HCT116 (cell line): ENCODE measurements at regions not wholly inside any gene's neighbourhood (a gene's known extent, or its start where the extent isn't known, plus 50 kb on each side); places are given as distances from the start of the nearest gene placed in this dataset.

Experiments
- ATAC-seq: fragments of 200-7000 bp; cut with Tn5 transposase; 2 replicates; pipeline ENCODE4 v1.9.1; 2020; ENCODE audit warnings: mild to moderate bottlenecking, moderate library complexity
- BruUV-seq: library from RNA; stranded (reverse); fragments of 400-500 nt; replicated peaks from 2 replicates; lab custom pipeline; 2021; lab: Mats Ljungman, UMichigan
- CTCF ChIA-PET: fragments of 300-600 bp; sonication (Branson Sonifier 250); formaldehyde crosslinking; loops from one replicate; lab custom pipeline; 2021; ENCODE audit warnings: antibody characterized with exemption; lab: Charles Lee
- POLR2A ChIA-PET: fragments of 300-600, 350-600 bp; sonication (Branson Sonifier 250); formaldehyde crosslinking; loops from one replicate; lab custom pipeline; 2021; ENCODE audit warnings: antibody characterized with exemption; lab: Charles Lee
- RAD21 ChIA-PET, 2 experiments: fragments of 300-600 bp; sonication (Branson Sonifier 250); formaldehyde crosslinking; loops; one replicate each; lab custom pipeline; 2023; ENCODE audit warnings: low total read pairs in 2 of 2; ENCODE audit not compliant: uncharacterized antibody in 2 of 2, unreplicated experiment in 2 of 2, low non-redundant PET in 1 of 2; lab: Charles Lee
- DNase-seq: peaks from one replicate; pipeline ENCODE4 v3.0.0-alpha.2; 2010; ENCODE audit warnings: low read depth, low spot score
- H2AFZ ChIP-seq: fragments of 200-600 bp; shearing (Covaris generic), sonication (generic); 2 replicates; pipeline ENCODE4 v1.6.1; 2017; ENCODE audit warnings: low read depth, mixed run types, mixed read lengths, antibody characterized with exemption, low read length; ENCODE audit not compliant: poor library complexity, severe bottlenecking
- H3K27ac ChIP-seq: 2 replicates; pipeline ENCODE4 v1.5.1; 2012; ENCODE audit warnings: low read depth, low read length
- H3K27me3 ChIP-seq: fragments of 200-600 bp; sonication (generic); 2 replicates; pipeline ENCODE4 v1.6.1; 2016; ENCODE audit warnings: mixed run types, low read length, mixed read lengths; ENCODE audit not compliant: insufficient read depth
- H3K36me3 ChIP-seq, 2 experiments: fragments of 200-500 bp in 1 of 2; fragments of 200-600 bp in 1 of 2; sonication (Bioruptor generic) in 1 of 2; sonication (generic) in 1 of 2; 2 replicates each; pipeline versions ENCODE4 v1.5.1 to v1.6.1; 2014 to 2016; ENCODE audit warnings: low read length in 2 of 2, inconsistent platforms in 1 of 2, mixed read lengths in 1 of 2, mixed run types in 1 of 2; ENCODE audit not compliant: insufficient read depth in 2 of 2, control insufficient read depth in 1 of 2
- H3K4me1 ChIP-seq, 2 experiments: fragments of 200-600 bp in 1 of 2; sonication (generic) in 1 of 2; 2 replicates each; pipeline versions ENCODE4 v1.5.1 to v1.6.1; 2012 to 2017; ENCODE audit warnings: low read length in 2 of 2, inconsistent platforms in 1 of 2, mild to moderate bottlenecking in 1 of 2, mixed read lengths in 1 of 2, mixed run types in 1 of 2, moderate library complexity in 1 of 2; ENCODE audit not compliant: insufficient read depth in 2 of 2, control insufficient read depth in 1 of 2
- H3K4me2 ChIP-seq: fragments of 200-600 bp; sonication (generic); 2 replicates; pipeline ENCODE4 v1.6.1; 2017; ENCODE audit warnings: mixed run types, low read length, mixed read lengths
- H3K4me3 ChIP-seq, 2 experiments: fragments of 200-600 bp in 1 of 2; sonication (generic) in 1 of 2; replicated peaks in 1 of 2; 2 replicates each; pipeline ENCODE4 v1.5.1; 2011 to 2016; ENCODE audit warnings: low read length in 2 of 2, control low read depth in 1 of 2, low read depth in 1 of 2, mild to moderate bottlenecking in 1 of 2, mixed read lengths in 1 of 2, mixed run types in 1 of 2
- H3K79me2 ChIP-seq: fragments of 200-600 bp; sonication (generic); 2 replicates; pipeline ENCODE4 v1.6.1; 2017; ENCODE audit warnings: mild to moderate bottlenecking, mixed run types, low read length, moderate library complexity, mixed read lengths; ENCODE audit not compliant: insufficient read depth
- H3K9ac ChIP-seq: fragments of 200-600 bp; sonication (generic); 2 replicates; pipeline ENCODE4 v1.6.1; 2016; ENCODE audit warnings: low read length, mixed read lengths
- H3K9me2 ChIP-seq: fragments of 200-600 bp; sonication (generic), shearing (Covaris generic); 2 replicates; pipeline ENCODE4 v1.6.1; 2017; ENCODE audit warnings: mixed run types, mild to moderate bottlenecking, moderate library complexity; ENCODE audit not compliant: insufficient read depth
- H3K9me3 ChIP-seq, 2 experiments: fragments of 200-500 bp in 1 of 2; fragments of 200-600 bp in 1 of 2; sonication (Bioruptor generic) in 1 of 2; sonication (generic) in 1 of 2; 2 replicates each; pipeline ENCODE4 v1.6.1; 2014 to 2017; ENCODE audit warnings: low read length in 2 of 2, mixed read lengths in 2 of 2, inconsistent platforms in 1 of 2, low read depth in 1 of 2, mild to moderate bottlenecking in 1 of 2, mixed run types in 1 of 2, moderate library complexity in 1 of 2; ENCODE audit not compliant: control insufficient read depth in 1 of 2, insufficient read depth in 1 of 2
- H4K20me1 ChIP-seq: fragments of 200-600 bp; sonication (generic), shearing (Covaris generic); 2 replicates; pipeline ENCODE4 v1.6.1; 2017; ENCODE audit warnings: mixed run types, mild to moderate bottlenecking, moderate library complexity; ENCODE audit not compliant: insufficient read depth
- CBX3 ChIP-seq: IDR thresholded peaks from 2 replicates; pipeline ENCODE4 v1.6.1; 2012; ENCODE audit warnings: low read depth
- EGR1 ChIP-seq: IDR thresholded peaks from 2 replicates; pipeline ENCODE4 v1.6.1; 2012; ENCODE audit warnings: low read depth
- ELF1 ChIP-seq: IDR thresholded peaks from 2 replicates; pipeline ENCODE4 v1.6.1; 2012; ENCODE audit warnings: low read depth, borderline replicate concordance
- EZH2 ChIP-seq: fragments of 200-600 bp; sonication (generic); IDR thresholded peaks from 2 replicates; pipeline ENCODE4 v1.6.1; 2017; ENCODE audit warnings: antibody characterized with exemption, mixed run types
- FOSL1 ChIP-seq: IDR thresholded peaks from 2 replicates; pipeline ENCODE4 v1.6.1; 2012; ENCODE audit warnings: low read depth
- POLR2A ChIP-seq: IDR thresholded peaks from 2 replicates; pipeline ENCODE4 v1.7.0; 2011; ENCODE audit warnings: borderline replicate concordance; ENCODE audit not compliant: insufficient read depth, insufficient read length; ENCODE audit errors: extremely low read depth
- REST ChIP-seq: IDR thresholded peaks from 2 replicates; pipeline ENCODE4 v1.6.1; 2012; ENCODE audit warnings: low read depth
- SIN3A ChIP-seq: IDR thresholded peaks from 2 replicates; pipeline ENCODE4 v1.6.1; 2012; ENCODE audit warnings: low read depth
- TCF7L2 ChIP-seq: IDR thresholded peaks from 2 replicates; pipeline ENCODE4 v1.7.0; 2011; ENCODE audit warnings: borderline replicate concordance, inconsistent platforms; ENCODE audit not compliant: insufficient read depth, insufficient read length; ENCODE audit errors: extremely low read depth
- ZFX ChIP-seq: fragments of 450-650 bp; IDR thresholded peaks from 2 replicates; pipeline ENCODE4 v1.6.1; 2017
- intact Hi-C: fragments of 100-400 bp; cut with micrococcal nuclease; formaldehyde crosslinking; loops from 2 replicates; pipeline ENCODE4 v1.10.0; 2022

GRCh38 chr4:85302193-85302736 lies 172.7 kb upstream of the ARHGAP24 start:
- TF ChIP-seq ELF1, result no peak
- no peak for TF ChIP-seq SIN3A
- no peak for TF ChIP-seq CBX3
- TF ChIP-seq EGR1, result no peak
- TF ChIP-seq FOSL1, result no peak
- TF ChIP-seq TCF7L2, result no peak
- POLR2A ChIA-PET, result no interaction called here
- Histone ChIP-seq H3K4me1 (no peaks in the 10 kb centered on the region), H4K20me1 (no peaks in the 10 kb centered on the region), H3K9me3 (no peaks in the 10 kb centered on the region), H3K36me3 (no peaks in the 10 kb centered on the region), H3K27me3 (no peaks in the 10 kb centered on the region), H3K9me2 (no peaks in the 10 kb centered on the region), H3K4me2 (no peak overlapping the region), H3K79me2 (no peaks in the 10 kb centered on the region), H3K4me3 (no peak overlapping the region), H3K27ac (no peak overlapping the region), H2AFZ (no peak overlapping the region), H3K9ac (no peak overlapping the region)
- RAD21 ChIA-PET, result no interaction called here
- intact Hi-C loops, result no loop called here
- BruUV-seq, result no TSS peak
- ATAC-seq, result no peak
- CTCF ChIA-PET, result no interaction called here
- no peak for DNase-seq

DNA sequence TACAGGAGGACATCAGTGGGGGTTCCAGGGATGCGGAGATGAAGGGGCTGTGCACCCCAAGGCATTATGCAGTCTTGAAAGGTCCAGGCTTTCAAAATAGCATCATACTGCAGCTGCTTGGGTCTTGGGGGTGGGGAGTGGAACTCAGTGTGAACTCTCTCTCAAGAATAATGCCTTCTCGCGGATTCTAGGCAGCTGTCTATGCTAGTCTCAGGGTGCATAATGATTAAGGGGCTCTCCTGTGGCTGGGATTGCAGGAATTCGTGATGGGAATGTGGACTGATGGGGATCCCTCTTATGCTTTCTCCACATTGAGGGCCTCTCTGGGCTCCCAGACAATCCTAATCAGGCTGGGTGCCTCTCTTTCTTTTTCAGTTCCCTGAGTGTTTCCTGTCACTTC lies 172.2 kb upstream of the ARHGAP24 start:
- BruUV-seq, result no TSS peak
- Histone ChIP-seq H3K9me2 (no peaks in the 10 kb centered on the region), H4K20me1 (no peaks in the 10 kb centered on the region), H3K9me3 (no peaks in the 10 kb centered on the region), H3K27ac (no peak overlapping the region), H3K4me3 (no peak overlapping the region), H3K27me3 (no peaks in the 10 kb centered on the region), H3K36me3 (no peaks in the 10 kb centered on the region), H3K4me1 (no peaks in the 10 kb centered on the region), H3K79me2 (no peaks in the 10 kb centered on the region), H2AFZ (no peak overlapping the region), H3K4me2 (no peak overlapping the region), H3K9ac (no peak overlapping the region)
- ChIA-PET RAD21 (no interaction called here), POLR2A (no interaction called here), CTCF (no interaction called here)
- intact Hi-C loops, result no loop called here
- ATAC-seq (no peak), DNase-seq (no peak)
- TF ChIP-seq EGR1 (no peak), ZFX (no peak), EZH2 (no peak), POLR2A (no peak), REST (no peak)
